ENCODE measurements at regions not wholly inside any gene's neighbourhood (a gene's known extent, or its start where the extent isn't known, plus 50 kb on each side); places are given as distances from the start of the nearest gene placed in this dataset.

DNA sequence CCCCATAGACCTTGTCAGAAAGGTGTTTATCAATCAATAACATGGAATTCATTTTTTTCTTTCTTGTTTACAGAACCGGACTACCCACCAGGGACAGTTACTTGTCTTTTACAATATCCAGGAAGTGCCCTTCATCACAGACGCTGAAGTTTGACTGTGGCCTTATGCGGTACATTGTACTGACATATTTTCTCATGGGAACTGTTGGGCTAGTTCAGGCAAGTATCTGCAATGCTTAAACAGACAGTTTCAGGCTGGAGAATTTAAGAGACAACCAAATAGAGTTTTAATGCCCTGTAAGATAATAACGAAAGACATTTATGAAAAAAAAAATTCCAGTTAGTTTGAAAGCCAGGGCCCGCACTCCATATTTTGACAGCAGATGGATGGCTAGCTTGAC, 246.4 kb downstream of the GATA3 start:
- TF ChIP-seq, protein P1, sequence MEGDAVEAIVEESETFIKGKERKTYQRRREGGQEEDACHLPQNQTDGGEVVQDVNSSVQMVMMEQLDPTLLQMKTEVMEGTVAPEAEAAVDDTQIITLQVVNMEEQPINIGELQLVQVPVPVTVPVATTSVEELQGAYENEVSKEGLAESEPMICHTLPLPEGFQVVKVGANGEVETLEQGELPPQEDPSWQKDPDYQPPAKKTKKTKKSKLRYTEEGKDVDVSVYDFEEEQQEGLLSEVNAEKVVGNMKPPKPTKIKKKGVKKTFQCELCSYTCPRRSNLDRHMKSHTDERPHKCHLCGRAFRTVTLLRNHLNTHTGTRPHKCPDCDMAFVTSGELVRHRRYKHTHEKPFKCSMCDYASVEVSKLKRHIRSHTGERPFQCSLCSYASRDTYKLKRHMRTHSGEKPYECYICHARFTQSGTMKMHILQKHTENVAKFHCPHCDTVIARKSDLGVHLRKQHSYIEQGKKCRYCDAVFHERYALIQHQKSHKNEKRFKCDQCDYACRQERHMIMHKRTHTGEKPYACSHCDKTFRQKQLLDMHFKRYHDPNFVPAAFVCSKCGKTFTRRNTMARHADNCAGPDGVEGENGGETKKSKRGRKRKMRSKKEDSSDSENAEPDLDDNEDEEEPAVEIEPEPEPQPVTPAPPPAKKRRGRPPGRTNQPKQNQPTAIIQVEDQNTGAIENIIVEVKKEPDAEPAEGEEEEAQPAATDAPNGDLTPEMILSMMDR (IDR thresholded peaks at IDR 0.05; ENCODE audit: low read length), result no peak
- TF ChIP-seq EZH2 (IDR thresholded peaks at IDR 0.05; ENCODE audit: borderline replicate concordance, low read length), result no peak
